RCC 7860 (cell line): ENCODE measurements at regions not wholly inside any gene's neighbourhood (a gene's known extent, or its start where the extent isn't known, plus 50 kb on each side); places are given as distances from the start of the nearest gene placed in this dataset.

Experiments used
- DNase-seq: peaks from one replicate; pipeline ENCODE4 v3.0.0-alpha.2; 2015; ENCODE audit warnings: low spot score
- FAIRE-seq: peaks from 2 replicates; lab custom pipeline; 2012; peaks lifted over from hg19 to GRCh38; lab: Jason Lieb, UNC

GRCh38 chr17:77426676-77427386 is 286.1 kb downstream of the SEC14L1 start:
- no peak for FAIRE-seq
- DNase-seq = no peak

- DNase-seq = peak; percentile 65
- peak; percentile 69 for FAIRE-seq
These were observed 286.7 kb downstream of the SEC14L1 start for GRCh38 chr17:77427391-77427991.

GRCh38 chr17:77428020-77428748 is 287.4 kb downstream of the SEC14L1 start:
- FAIRE-seq = no peak
- DNase-seq = no peak

GRCh38 chr17:77428749-77429368 is 288.1 kb downstream of the SEC14L1 start:
- FAIRE-seq (no peak), DNase-seq (no peak)

GRCh38 chr17:77429369-77429968 is 288.7 kb downstream of the SEC14L1 start:
- no peak for DNase-seq
- FAIRE-seq = no peak

- FAIRE-seq (peak; percentile 93), DNase-seq (peak; percentile 98)
These were observed 289.4 kb downstream of the SEC14L1 start for GRCh38 chr17:77429969-77430752.

- FAIRE-seq (no peak), DNase-seq (no peak)
These were observed 291.4 kb downstream of the SEC14L1 start for GRCh38 chr17:77432034-77432661.

- FAIRE-seq (no peak), DNase-seq (no peak)
These were observed 292.0 kb downstream of the SEC14L1 start for GRCh38 chr17:77432742-77433141.

- FAIRE-seq (no peak), DNase-seq (no peak)
These were observed 292.8 kb downstream of the SEC14L1 start for GRCh38 chr17:77433385-77434135.

GRCh38 chr17:77434136-77435114 is 293.7 kb downstream of the SEC14L1 start:
- FAIRE-seq (no peak), DNase-seq (no peak)

GRCh38 chr17:77435272-77436057 is 294.7 kb downstream of the SEC14L1 start:
- no peak for FAIRE-seq

GRCh38 chr17:77436058-77436442 is 295.3 kb downstream of the SEC14L1 start:
- FAIRE-seq (no peak), DNase-seq (no peak)

More at GRCh38 chr17:77435272-77436057, 294.7 kb downstream of the SEC14L1 start:
- DNase-seq = no peak

- no peak for DNase-seq
These were observed 295.7 kb downstream of the SEC14L1 start for GRCh38 chr17:77436481-77436880.

GRCh38 chr17:77437017-77437416 is 296.2 kb downstream of the SEC14L1 start:
- DNase-seq = no peak
- no peak for FAIRE-seq

More at GRCh38 chr17:77436481-77436880, 295.7 kb downstream of the SEC14L1 start:
- FAIRE-seq = no peak

GRCh38 chr17:77437747-77438146 is 297.0 kb downstream of the SEC14L1 start:
- FAIRE-seq = no peak
- DNase-seq = no peak

GRCh38 chr17:77438241-77439188 is 297.7 kb downstream of the SEC14L1 start:
- DNase-seq (no peak), FAIRE-seq (no peak)
